GM21619 (cell line): ENCODE measurements at regions not wholly inside any gene's neighbourhood (a gene's known extent, or its start where the extent isn't known, plus 50 kb on each side); places are given as distances from the start of the nearest gene placed in this dataset.
"Not testable (repeated sequence)": the region's sequence is repeated elsewhere in the genome, so short reads cannot be mapped to it uniquely, and the experiment has no call there.

Experiments
- ATAC-seq: cut with Tn5 transposase; IDR thresholded peaks from one replicate; pipeline ENCODE4 v1.9.1; 2021; ENCODE audit not compliant: unreplicated experiment

- no peak for ATAC-seq
These were observed 218.6 kb upstream of the TSPY4 start for GRCh38 chrY:9118704-9119103.

GRCh38 chrY:9124623-9125022 lies 212.6 kb upstream of the TSPY4 start:
- no peak for ATAC-seq

DNA sequence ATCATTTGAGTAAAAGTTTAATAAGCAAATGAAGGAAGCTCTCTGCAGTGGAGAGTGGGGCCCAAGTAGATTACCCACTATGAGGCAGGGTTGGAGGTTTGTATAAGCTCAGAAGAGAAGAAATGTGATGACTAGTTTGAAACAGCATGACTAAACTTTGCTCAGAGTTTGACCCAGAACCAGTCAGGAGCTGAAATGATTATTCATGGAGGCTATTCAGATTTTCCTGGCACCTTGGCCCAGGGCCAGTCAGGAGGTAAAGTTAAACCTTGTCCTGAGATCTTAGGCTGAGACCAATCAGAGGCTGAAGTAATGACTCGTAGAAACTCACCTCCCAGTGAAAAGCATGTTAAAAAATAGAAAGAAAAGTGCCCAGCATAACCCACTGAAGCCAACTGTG lies 210.7 kb upstream of the TSPY4 start:
- no peak for ATAC-seq

GRCh38 chrY:9143366-9143765 lies 193.9 kb upstream of the TSPY4 start:
- not testable (repeated sequence) for ATAC-seq

DNA sequence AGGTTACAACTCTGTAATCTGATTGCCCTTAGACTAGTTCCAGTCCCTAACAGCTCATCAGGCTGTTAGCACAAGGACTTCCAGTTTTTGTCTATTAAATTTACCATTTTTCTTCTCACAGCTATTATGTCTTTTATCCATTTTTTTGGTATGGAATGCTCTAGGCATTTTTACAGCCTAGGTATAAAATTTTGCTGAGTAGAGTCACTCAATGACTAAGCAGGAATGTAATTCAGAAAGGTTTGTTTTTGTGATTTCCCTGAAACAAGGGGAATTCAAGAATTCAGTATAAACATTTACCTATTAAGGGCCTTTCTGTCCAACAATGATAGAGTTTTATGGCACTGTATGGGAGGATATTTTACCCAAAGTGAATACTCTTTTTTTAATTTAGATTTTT lies 182.7 kb upstream of the TSPY4 start:
- ATAC-seq = not testable (repeated sequence)

DNA sequence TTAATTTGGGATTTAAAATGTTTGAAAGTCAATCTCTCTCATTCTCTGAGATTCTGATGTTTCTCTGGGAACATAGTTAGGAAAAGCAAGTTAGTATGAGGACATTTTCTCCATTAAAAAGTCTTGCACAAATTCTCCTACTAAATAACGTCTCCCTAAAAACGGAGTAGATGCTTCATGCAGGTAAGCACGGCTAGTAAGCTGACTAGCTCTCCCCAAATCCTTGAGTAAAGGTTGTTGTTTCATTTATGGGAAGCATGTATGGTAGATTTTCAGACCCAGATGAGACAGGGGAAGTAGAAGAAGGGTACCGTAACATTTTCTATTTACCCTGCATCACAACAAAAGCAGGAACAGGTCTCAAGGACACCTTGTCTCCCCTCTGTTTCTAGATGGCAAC lies 181.5 kb upstream of the TSPY4 start:
- no peak for ATAC-seq

GRCh38 chrY:9158616-9159015 lies 178.6 kb upstream of the TSPY4 start:
- ATAC-seq = no peak

DNA sequence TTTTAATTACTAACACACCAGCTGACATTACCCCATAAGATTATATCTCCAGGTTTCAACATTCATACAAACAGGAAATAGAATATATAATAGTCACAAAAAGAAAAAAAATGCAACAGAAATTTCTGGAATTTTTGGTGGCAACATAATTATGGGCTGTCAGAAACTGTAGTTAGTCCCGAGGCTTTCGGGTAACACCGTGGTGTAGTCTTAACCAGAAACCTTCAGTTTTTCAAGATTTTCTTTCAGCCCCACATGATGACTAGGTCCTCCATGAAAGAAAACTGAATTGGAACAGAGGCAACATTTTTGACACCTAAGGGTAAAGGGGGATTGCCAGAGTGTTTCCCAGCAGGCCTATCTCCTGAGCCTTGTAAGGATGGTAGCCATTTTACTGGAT lies 176.9 kb upstream of the TSPY4 start:
- not testable (repeated sequence) for ATAC-seq

DNA sequence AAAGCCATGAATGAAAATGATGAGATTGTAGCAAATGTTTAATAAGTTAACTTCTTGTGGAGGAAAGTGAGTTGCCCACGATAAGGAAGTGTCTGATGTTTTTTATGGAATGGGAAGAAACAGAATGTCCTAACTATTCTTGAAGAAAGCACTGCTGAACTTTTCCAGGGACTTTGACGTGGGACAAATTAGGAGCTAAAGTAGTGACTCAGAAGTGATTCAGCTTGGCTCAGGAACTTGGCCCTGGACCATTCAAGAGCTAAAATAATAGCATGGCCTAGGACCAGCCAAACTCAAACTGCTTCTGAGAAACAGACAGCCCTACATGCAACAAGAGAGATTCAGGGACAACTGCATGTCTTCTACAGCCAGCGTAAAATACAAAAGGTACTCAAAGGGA lies 176.3 kb upstream of the TSPY4 start:
- ATAC-seq = not testable (repeated sequence)

GRCh38 chrY:9161990-9162389 lies 175.3 kb upstream of the TSPY4 start:
- ATAC-seq = not testable (repeated sequence)

DNA sequence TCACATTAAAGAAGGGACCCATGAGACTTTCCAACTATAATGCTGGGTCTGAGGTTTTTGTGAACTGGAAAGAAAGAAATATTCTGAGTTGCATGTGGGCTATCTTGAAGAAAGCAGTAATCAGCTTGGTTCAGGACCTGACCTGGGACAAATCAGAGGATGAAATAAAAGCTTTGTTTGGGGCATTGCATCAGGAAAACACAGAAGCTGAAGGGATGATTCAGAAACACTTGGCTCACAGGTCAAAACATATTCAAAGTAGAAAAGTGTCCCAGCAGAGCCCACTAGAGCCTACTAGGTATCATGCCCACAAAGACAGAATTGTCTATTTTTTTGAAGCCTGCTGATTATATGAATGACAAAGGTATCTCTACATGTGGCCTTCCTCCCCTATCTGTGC lies 174.8 kb upstream of the TSPY4 start:
- not testable (repeated sequence) for ATAC-seq

DNA sequence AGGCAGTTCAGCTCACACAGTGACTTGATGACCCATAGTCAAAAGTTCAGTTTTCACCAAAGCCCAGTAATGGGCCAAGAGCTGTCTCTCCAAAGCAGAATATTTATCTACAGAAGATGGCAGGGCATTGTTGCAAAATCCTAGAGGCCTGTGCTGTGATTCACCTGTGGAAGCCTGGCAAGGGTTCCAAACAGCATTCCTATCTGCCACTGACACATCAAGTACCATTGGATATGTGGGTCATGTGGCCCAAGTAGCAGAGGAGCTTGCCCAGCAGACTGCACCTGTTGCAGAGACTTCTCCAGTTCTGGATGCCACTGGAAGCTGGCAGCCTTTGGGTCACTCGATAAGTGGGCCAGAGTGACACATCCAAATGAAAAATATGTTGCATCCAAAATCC lies 159.6 kb upstream of the TSPY4 start:
- not testable (repeated sequence) for ATAC-seq

GRCh38 chrY:9184827-9185226 lies 152.4 kb upstream of the TSPY4 start:
- ATAC-seq = peak; percentile 74

- not testable (repeated sequence) for ATAC-seq
These were observed 130.2 kb upstream of the TSPY4 start for GRCh38 chrY:9207082-9207481.

GRCh38 chrY:9226409-9226808 lies 110.9 kb upstream of the TSPY4 start:
- ATAC-seq = no peak

GRCh38 chrY:9257255-9257654 lies 80.0 kb upstream of the TSPY4 start:
- no peak for ATAC-seq

DNA sequence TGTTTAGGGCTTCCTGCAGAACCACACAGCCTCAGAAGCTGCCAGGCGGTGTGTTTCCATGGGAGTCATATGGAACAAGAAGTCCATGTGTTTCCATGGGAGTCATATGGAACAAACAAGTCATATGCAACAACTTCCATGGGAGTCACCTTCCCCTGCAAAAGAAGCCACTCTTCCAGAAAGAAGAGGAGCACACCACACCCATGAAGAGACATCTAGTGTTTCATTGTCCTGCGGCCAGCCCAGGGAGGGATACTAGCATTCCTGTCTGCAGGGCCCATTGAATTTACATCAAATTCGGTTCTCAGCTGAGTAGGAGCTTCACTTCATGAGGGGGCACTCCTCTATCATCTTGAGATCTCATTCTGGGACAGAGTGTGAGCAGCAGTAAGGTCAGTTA lies 79.5 kb upstream of the TSPY4 start:
- ATAC-seq = no peak

GRCh38 chrY:9259368-9259767 lies 77.9 kb upstream of the TSPY4 start:
- ATAC-seq = no peak

- no peak for ATAC-seq
These were observed 76.8 kb upstream of the TSPY4 start for GRCh38 chrY:9260426-9260825.

DNA sequence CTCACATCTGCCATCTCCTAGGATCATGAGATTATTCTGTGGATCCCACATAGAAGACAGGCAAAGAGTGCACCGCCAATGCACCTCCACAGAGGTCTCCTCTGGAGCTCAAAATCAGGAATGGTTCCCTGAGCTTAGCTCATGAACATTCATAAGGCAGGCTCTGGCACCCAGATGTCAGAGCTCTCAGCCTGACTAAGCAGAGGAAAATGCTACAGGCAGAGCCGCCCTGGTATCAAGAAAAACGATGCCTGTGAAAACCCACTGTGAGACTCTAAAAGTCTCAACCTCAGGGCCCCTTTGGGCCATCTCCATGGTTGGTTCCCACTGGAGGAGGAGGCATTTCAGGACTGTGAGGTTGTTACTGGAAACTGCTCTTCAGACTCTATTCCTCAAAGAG lies 71.7 kb upstream of the TSPY4 start:
- ATAC-seq = no peak

GRCh38 chrY:9270351-9270750 lies 66.9 kb upstream of the TSPY4 start:
- not testable (repeated sequence) for ATAC-seq

DNA sequence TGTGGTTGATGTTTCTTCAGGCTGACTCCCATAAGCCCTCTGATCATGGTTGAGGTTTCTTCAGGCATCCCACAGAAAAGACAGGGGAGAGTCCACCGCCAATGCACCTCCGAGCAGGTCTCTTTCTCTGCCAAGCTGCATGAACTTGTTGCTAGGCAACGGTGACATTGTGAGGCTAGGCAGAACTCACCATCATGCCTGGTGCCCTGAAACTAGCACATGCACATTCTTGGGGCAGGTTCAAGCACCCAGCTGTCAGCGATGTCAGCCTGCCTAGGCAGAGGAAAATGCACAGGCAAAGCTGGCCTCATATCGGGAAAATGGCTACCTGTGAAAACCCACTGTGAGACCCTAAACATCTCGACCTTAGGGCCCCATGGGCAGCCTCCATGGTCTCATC lies 64.4 kb upstream of the TSPY4 start:
- not testable (repeated sequence) for ATAC-seq

GRCh38 chrY:9278842-9279241 lies 58.4 kb upstream of the TSPY4 start:
- ATAC-seq = not testable (repeated sequence)
